Osteoblast (primary cell): ENCODE measurements at regions not wholly inside any gene's neighbourhood (a gene's known extent, or its start where the extent isn't known, plus 50 kb on each side); places are given as distances from the start of the nearest gene placed in this dataset.

Experiments
- DNase-seq: peaks from one replicate; pipeline ENCODE4 v3.0.0; 2011; ENCODE audit warnings: low spot score, mixed read lengths; ENCODE audit not compliant: insufficient read length; ENCODE audit errors: missing footprints
- H2AFZ ChIP-seq: 2 replicates; pipeline ENCODE4 v1.6.0; 2011; ENCODE audit warnings: mild to moderate bottlenecking, low read length
- H3K27ac ChIP-seq: 2 replicates; pipeline ENCODE4 v1.5.1; 2011; ENCODE audit warnings: mild to moderate bottlenecking, low read depth, low read length, moderate library complexity
- H3K27me3 ChIP-seq: 2 replicates; pipeline ENCODE4 v1.6.0; 2012; ENCODE audit warnings: mild to moderate bottlenecking, control low read depth, inconsistent platforms, low read length, moderate library complexity; ENCODE audit not compliant: insufficient read depth
- H3K36me3 ChIP-seq: 2 replicates; pipeline ENCODE4 v1.5.1; 2011; ENCODE audit warnings: mild to moderate bottlenecking, low read length, control low read depth, moderate library complexity; ENCODE audit not compliant: insufficient read depth
- H3K4me1 ChIP-seq: 2 replicates; pipeline ENCODE4 v1.5.1; 2011; ENCODE audit warnings: mild to moderate bottlenecking, low read length, control low read depth, moderate library complexity; ENCODE audit not compliant: insufficient read depth
- H3K4me2 ChIP-seq: 2 replicates; pipeline ENCODE4 v1.6.0; 2011; ENCODE audit warnings: mild to moderate bottlenecking, low read length; ENCODE audit not compliant: insufficient read depth
- H3K4me3 ChIP-seq: fragments of 200-600 bp; sonication (generic); 3 replicates; pipeline ENCODE4 v1.5.1; 2012; ENCODE audit warnings: mild to moderate bottlenecking, low read length, inconsistent platforms; ENCODE audit not compliant: insufficient read depth
- H3K79me2 ChIP-seq: 2 replicates; pipeline ENCODE4 v1.6.0; 2012; ENCODE audit warnings: mild to moderate bottlenecking, low read length, control low read depth, inconsistent platforms; ENCODE audit not compliant: insufficient read depth
- H3K9me3 ChIP-seq: 2 replicates; pipeline ENCODE4 v1.5.1; 2011; ENCODE audit warnings: low read depth, low read length, control low read depth
- H4K20me1 ChIP-seq: 2 replicates; pipeline ENCODE4 v1.6.0; 2012; ENCODE audit warnings: mild to moderate bottlenecking, low read length, control low read depth; ENCODE audit not compliant: insufficient read depth
- TF ChIP-seq, protein P1 (sequence below): IDR thresholded peaks from 2 replicates; pipeline ENCODE4 v1.5.1; 2011; ENCODE audit warnings: mild to moderate bottlenecking, low read depth, low read length, moderate library complexity; ENCODE audit errors: extremely low read depth

DNA sequence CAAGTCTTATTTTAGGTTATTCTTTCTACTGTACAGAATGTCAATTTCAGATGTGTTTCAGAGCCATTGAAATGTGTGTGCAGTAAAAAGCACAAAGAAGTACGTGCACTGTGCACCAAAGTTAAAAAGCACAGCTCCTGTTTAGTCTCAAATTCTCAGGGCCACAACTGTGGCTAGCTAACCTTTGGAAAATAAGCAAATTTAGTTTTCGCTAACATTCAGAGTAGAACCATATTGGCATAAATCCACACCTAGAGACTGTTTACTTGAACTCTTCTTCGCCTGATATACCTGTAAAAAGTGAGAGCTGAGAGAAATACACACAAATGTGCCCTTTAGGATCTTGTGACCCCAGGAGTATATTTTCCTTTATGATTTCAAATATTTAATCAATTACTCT lies 353.9 kb downstream of the TFEC start:
- Histone ChIP-seq H3K9me3 (no peaks in the 10 kb centered on the region), H3K4me2 (no peak overlapping the region), H3K79me2 (no peaks in the 10 kb centered on the region), H3K4me3 (no peak overlapping the region), H2AFZ (peak overlapping the region; percentile 95), H3K27ac (no peak overlapping the region), H3K36me3 (no peaks in the 10 kb centered on the region), H3K4me1 (peaks cover 16% of the 10 kb centered on the region), H4K20me1 (no peaks in the 10 kb centered on the region), H3K27me3 (no peaks in the 10 kb centered on the region)
- TF ChIP-seq, protein P1, sequence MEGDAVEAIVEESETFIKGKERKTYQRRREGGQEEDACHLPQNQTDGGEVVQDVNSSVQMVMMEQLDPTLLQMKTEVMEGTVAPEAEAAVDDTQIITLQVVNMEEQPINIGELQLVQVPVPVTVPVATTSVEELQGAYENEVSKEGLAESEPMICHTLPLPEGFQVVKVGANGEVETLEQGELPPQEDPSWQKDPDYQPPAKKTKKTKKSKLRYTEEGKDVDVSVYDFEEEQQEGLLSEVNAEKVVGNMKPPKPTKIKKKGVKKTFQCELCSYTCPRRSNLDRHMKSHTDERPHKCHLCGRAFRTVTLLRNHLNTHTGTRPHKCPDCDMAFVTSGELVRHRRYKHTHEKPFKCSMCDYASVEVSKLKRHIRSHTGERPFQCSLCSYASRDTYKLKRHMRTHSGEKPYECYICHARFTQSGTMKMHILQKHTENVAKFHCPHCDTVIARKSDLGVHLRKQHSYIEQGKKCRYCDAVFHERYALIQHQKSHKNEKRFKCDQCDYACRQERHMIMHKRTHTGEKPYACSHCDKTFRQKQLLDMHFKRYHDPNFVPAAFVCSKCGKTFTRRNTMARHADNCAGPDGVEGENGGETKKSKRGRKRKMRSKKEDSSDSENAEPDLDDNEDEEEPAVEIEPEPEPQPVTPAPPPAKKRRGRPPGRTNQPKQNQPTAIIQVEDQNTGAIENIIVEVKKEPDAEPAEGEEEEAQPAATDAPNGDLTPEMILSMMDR = no peak
- DNase-seq = no peak

DNA sequence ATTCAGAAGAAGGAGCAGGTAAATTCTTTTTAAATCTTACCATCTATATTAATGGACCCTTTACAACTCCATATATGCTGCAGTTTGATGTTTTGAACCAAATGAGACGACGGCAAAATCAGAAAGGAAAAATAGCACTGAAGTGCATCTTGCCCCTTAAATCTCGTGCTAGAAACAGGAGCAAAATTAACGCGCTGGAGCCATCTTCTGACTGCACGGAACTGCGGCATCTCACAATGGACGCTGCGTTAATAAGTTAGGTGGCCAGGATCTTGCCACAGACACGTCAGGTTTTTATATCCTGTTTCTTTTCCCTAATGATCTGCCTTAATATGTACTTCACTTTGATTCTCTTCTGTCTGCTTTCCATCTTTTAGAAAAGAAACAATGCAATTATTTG lies 354.5 kb downstream of the TFEC start:
- TF ChIP-seq, protein P1 = peak; percentile 60

GRCh38 chr7:115674467-115675024 lies 356.0 kb downstream of the TFEC start:
- no peak overlapping the region for H3K4me2 ChIP-seq
- TF ChIP-seq, protein P1 = no peak
- no peak for DNase-seq
- peak overlapping the region; percentile 28 for H2AFZ ChIP-seq
- H3K79me2 ChIP-seq = no peaks in the 10 kb centered on the region
- no peaks in the 10 kb centered on the region for H4K20me1 ChIP-seq
- H3K36me3 ChIP-seq = no peaks in the 10 kb centered on the region
- H3K9me3 ChIP-seq = no peaks in the 10 kb centered on the region
- no peaks in the 10 kb centered on the region for H3K27me3 ChIP-seq
- H3K4me1 ChIP-seq = peaks cover 20% of the 10 kb centered on the region
- no peak overlapping the region for H3K27ac ChIP-seq
- H3K4me3 ChIP-seq = no peak overlapping the region

More for the DNA sequence above, 354.5 kb downstream of the TFEC start:
- Histone ChIP-seq H3K27me3 (no peaks in the 10 kb centered on the region), H3K27ac (no peak overlapping the region), H3K4me1 (peaks cover 20% of the 10 kb centered on the region), H3K9me3 (no peaks in the 10 kb centered on the region), H3K36me3 (no peaks in the 10 kb centered on the region), H2AFZ (peak overlapping the region; percentile 95), H3K4me3 (peak overlapping the region; percentile 38), H3K4me2 (peak overlapping the region; percentile 72), H4K20me1 (no peaks in the 10 kb centered on the region), H3K79me2 (no peaks in the 10 kb centered on the region)
- DNase-seq = no peak

GRCh38 chr7:115672024-115672423 lies 358.5 kb downstream of the TFEC start:
- no peak for DNase-seq
- Histone ChIP-seq H4K20me1 (no peaks in the 10 kb centered on the region), H3K79me2 (no peaks in the 10 kb centered on the region), H3K36me3 (no peaks in the 10 kb centered on the region), H3K27me3 (no peaks in the 10 kb centered on the region), H2AFZ (no peak overlapping the region), H3K27ac (peak overlapping the region; percentile 31), H3K9me3 (no peaks in the 10 kb centered on the region), H3K4me1 (peaks cover 9% of the 10 kb centered on the region), H3K4me2 (no peak overlapping the region), H3K4me3 (no peak overlapping the region)
- TF ChIP-seq, protein P1 = no peak
